ENCODE measurements at regions not wholly inside any gene's neighbourhood (a gene's known extent, or its start where the extent isn't known, plus 50 kb on each side); places are given as distances from the start of the nearest gene placed in this dataset.

- H3K4me3 ChIP-seq (replicated peaks in 1 of 2; ENCODE audit: low read depth in 1 of 2, low read length in 2 of 2): no peak overlapping the region
- ATAC-seq: no peak
- RAD21 ChIA-PET (ENCODE audit: low non-redundant PET in 1 of 2, low total read pairs in 2 of 2, uncharacterized antibody in 2 of 2, unreplicated experiment in 2 of 2): no interaction called here
- H3K4me1 ChIP-seq (ENCODE audit: control insufficient read depth in 1 of 2, insufficient read depth in 2 of 2, low read length in 2 of 2): no peaks in the 10 kb centered on the region
- CTCF ChIA-PET: no interaction called here
- no TSS peak for BruUV-seq (replicated peaks)
- no peaks in the 10 kb centered on the region for H3K9me3 ChIP-seq (ENCODE audit: control insufficient read depth in 1 of 2, insufficient read depth in 1 of 2, low read depth in 1 of 2, low read length in 2 of 2)
- H3K79me2 ChIP-seq (ENCODE audit: insufficient read depth, low read length): no peaks in the 10 kb centered on the region
- no peak for DNase-seq (ENCODE audit: low read depth, low spot score)
- no peaks in the 10 kb centered on the region for H3K27me3 ChIP-seq (ENCODE audit: insufficient read depth, low read length)
- no peak overlapping the region for H2AFZ ChIP-seq (ENCODE audit: low read depth, low read length, poor library complexity, severe bottlenecking)
- TF ChIP-seq EGR1 (IDR thresholded peaks at IDR 0.05; ENCODE audit: low read depth) (no peak), POLR2AphosphoS5 (IDR thresholded peaks at IDR 0.05; ENCODE audit: low read depth, low read length) (no peak), RAD21 (IDR thresholded peaks at IDR 0.05; ENCODE audit: low read depth) (no peak), ZBTB33 (IDR thresholded peaks at IDR 0.05; ENCODE audit: extremely low read depth, insufficient replicate concordance, low read length) (no peak), SRF (IDR thresholded peaks at IDR 0.05; ENCODE audit: low read depth) (no peak), ZNF274 (IDR thresholded peaks at IDR 0.05; ENCODE audit: low read depth, low read length) (no peak), TCF7L2 (IDR thresholded peaks at IDR 0.05; ENCODE audit: borderline replicate concordance, extremely low read depth, insufficient read depth, insufficient read length) (no peak), EZH2phosphoT487 (IDR thresholded peaks at IDR 0.05; ENCODE audit: borderline replicate concordance) (no peak), ZFX (IDR thresholded peaks at IDR 0.05) (no peak), FOSL1 (IDR thresholded peaks at IDR 0.05; ENCODE audit: low read depth) (no peak), ATF3 (IDR thresholded peaks at IDR 0.05) (no peak), ELF1 (IDR thresholded peaks at IDR 0.05; ENCODE audit: borderline replicate concordance, low read depth) (no peak), POLR2A (IDR thresholded peaks at IDR 0.05; ENCODE audit: borderline replicate concordance, extremely low read depth, insufficient read depth, insufficient read length) (no peak), MAX (IDR thresholded peaks at IDR 0.05) (no peak), CBX3 (IDR thresholded peaks at IDR 0.05; ENCODE audit: low read depth) (no peak), JUND (IDR thresholded peaks at IDR 0.05) (no peak), YY1 (IDR thresholded peaks at IDR 0.05; ENCODE audit: extremely low read depth, insufficient replicate concordance, low read depth, low read length) (no peak), SIN3A (IDR thresholded peaks at IDR 0.05; ENCODE audit: low read depth) (no peak)
- H3K9ac ChIP-seq (ENCODE audit: low read length): no peak overlapping the region
- no peaks in the 10 kb centered on the region for H3K9me2 ChIP-seq (ENCODE audit: insufficient read depth)
- H3K27ac ChIP-seq (ENCODE audit: low read depth, low read length): no peak overlapping the region
- intact Hi-C loops (cut with micrococcal nuclease): no loop called here
- no peak overlapping the region for H3K4me2 ChIP-seq (ENCODE audit: low read length)
- POLR2A ChIA-PET: no interaction called here
- H3K36me3 ChIP-seq (ENCODE audit: control insufficient read depth in 1 of 2, insufficient read depth in 2 of 2, low read length in 2 of 2): no peaks in the 10 kb centered on the region
- no peaks in the 10 kb centered on the region for H4K20me1 ChIP-seq (ENCODE audit: insufficient read depth)
Measured at GRCh38 chr16:26688105-26688504, 378.6 kb upstream of the C16orf82 start.
